ENCODE measurements at regions not wholly inside any gene's neighbourhood (a gene's known extent, or its start where the extent isn't known, plus 50 kb on each side); places are given as distances from the start of the nearest gene placed in this dataset.
"Not testable (repeated sequence)": the region's sequence is repeated elsewhere in the genome, so short reads cannot be mapped to it uniquely, and the experiment has no call there.

DNA sequence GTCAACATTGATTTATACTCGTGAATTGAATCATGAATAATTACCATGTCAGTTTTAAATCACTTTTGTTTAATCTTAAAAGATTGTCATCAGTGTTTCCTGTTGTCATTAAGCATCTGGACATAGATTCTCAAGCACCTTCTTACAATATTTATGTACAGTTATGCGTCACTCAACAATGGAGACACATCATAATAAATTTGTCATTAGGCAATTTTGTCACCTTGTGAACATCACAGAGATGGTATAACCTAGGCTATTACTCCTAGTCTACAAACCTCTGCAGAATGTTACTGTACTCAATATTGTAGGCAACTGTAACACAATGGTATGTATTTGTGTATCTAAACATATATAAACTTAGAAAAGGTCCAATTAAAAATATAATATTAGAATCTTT, 2130.9 kb upstream of the PCDH20 start:
- DNase-seq = no peak

DNA sequence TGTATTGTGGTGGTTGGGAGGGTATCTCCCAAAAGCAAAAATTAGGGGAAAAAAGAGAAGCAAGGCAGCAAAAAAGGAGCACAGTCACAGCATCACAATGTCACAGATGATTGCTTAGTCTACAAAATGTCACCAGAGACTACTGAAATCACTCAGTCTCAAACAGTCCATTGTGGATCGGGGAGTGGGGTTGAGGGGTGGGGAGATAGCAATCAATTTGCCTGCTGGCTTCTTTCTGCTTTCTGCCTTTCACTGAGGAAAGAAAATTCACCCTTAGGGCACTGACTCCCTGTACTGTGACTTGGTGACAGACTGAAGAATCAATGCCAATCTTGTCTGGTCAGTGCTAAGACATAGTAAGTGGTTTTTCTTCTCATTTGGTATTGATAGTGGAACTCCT, 2127.1 kb upstream of the PCDH20 start:
- DNase-seq = no peak

DNA sequence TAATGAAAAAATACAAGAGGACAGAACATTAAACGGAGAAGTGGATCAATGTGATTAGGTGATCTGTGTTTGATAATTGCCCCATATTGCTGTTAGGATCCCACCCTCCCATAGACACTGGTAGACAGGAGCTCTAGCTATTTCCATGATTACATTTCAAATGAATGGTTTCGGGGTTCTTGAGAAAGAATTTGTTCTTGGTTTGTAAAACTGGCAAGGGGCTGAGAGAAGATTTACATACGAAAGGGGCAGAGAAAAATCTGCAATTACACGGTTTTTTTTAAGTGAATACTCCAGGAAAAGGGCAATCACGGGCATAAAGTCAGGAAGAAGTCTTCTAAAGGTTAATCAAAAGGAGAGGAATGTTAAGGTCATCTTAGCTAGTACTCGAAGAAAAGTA, 2125.7 kb upstream of the PCDH20 start:
- DNase-seq = no peak

DNA sequence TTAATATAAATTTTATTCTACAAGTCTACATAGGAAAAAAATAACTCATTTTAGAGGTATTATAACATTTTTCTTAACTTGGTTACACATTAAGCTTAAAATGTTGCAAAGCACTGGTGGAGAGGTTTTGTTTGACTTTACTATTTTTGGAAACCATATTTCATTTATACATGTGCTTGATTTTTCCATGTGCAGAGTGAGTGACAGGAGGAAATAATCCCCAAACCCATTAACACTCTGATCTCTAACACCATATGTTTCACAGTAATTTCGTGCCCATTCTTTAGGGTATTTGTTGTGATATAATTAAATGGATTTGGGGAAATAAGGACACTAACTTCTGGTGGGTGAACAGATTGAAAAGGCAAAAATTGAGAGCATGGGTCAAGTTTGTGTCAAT, 2124.4 kb upstream of the PCDH20 start:
- no peak for DNase-seq

DNA sequence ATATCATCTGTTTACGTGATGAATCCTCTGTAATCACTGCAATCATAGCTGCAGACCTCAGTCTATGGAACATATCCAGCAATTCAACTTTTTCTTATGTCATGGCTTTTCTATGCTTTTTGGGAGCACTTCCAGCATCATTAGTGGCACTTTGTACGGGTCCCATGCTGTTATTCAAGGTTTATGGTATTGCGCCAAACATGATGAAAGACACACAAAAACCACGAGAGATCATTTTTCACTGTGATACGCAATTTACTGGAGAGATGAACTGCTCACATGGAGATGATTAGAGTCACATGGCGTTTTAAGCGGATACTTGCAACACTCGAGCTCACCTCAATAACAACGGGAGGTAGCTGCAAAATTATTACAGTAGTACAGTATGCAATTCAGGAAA, 2101.7 kb upstream of the PCDH20 start:
- peak; percentile 12 to 31 for DNase-seq

DNA sequence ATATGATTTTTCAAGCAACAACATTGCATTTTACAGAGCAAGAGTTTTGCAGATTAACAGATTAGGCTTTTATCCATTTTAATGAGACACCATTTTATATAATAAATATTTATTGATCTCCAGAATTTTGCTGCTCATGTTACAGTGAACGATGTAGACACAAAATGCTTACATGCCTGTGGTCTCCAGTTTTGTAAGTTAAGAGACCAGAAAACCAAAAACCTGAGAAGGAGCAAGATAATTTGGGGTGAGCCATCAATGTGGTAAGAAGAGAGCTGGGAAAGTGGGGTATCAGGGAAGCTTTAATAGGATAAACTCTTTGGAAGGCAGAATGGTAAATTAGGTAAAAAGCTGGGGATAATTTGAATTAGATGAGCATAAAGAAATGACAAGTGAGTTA, 2100.5 kb upstream of the PCDH20 start:
- DNase-seq = no peak

DNA sequence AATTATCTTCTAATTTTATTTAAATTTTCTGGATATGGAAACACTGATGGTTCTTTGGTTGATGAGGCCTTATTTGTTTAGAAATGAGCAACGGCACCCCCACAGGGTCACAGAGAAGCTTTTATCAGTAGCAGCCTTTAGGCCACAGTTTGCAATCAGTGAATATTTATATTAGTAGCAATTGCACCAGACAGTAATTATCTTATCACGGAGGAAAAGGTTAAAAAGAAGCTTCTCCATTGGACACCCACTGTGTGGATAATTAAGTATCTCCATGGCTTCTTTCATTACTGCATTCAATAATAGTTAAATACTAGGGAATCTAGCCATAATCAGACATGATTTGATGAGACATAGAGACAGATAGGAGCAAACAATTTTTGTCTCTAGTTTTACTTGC, 2099.2 kb upstream of the PCDH20 start:
- no peak for DNase-seq

DNA sequence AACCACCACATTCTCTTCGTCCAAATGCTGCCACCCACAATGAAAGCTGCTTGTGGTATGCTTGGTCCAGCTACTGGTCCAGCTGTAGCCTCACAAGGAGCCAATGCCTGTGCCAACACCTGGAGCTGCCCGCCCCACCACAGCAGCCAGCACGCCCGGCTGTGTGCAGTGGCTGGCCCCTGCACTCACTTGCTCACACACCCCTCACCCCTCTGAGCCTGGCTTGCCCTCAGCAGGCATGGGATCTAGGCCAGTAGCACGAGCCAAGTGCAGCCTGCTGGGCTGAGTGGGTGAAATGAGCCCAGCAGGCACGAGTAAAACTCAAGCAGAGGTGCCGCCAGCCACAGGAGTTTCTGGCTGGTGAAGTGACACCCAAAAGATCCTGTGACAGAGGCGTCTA, 2096.4 kb upstream of the PCDH20 start:
- no peak for DNase-seq

DNA sequence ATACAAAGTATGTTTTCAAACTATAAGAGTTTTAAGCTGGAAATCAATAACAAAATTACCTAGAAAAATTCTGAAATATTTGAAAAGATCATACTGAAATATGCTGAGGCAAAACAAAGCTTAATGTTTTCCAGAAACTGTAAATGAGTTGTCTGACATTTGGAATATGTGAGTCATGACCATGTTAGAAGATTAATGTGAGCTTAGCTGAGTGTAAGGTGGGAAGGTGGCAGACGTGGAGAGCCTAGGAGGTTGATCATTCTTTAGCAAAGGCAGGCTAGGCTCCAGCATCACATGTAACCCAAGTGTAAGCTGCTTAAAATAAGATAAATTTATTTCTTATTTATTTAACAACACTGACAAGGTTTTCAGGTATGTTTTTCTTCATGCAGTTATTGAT, 2086.1 kb upstream of the PCDH20 start:
- no peak for DNase-seq

DNA sequence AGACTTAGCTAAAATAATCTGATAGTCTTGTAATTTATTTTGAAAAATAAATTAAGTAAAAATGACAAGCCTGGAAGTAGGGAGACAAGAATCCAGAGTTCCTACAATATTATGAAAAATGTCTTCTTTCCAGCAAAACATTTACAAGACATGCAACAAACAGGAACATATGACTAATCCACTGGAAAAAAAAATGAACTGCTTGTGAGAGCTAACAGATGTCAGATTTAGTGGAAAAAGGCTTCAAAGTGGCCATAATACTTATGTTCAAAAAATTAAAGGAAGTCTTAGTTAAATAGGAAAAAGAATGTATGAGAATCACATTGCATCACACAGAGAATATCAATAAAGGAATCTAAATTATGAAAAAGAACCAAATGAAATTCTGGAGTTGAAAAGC, 2082.0 kb upstream of the PCDH20 start:
- DNase-seq = no peak

DNA sequence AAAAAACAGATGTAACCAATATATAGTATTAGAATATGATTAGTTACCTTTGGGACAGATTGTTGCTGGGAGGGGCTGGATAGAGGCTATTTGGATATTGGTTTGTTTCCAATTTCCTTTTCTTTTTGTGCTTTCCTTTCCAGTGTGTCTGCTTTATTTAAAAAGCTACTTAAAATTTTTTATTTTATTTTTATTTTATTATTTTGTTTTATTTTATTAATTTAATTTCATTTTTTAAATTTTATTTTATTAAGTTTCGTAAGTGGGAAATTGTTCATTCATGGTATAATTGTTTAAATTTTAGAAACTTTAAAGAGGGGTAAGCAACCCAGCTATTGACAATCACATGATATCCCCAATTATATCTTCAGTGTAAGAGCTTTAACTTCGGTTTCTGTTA, 2077.0 kb upstream of the PCDH20 start:
- DNase-seq = no peak

DNA sequence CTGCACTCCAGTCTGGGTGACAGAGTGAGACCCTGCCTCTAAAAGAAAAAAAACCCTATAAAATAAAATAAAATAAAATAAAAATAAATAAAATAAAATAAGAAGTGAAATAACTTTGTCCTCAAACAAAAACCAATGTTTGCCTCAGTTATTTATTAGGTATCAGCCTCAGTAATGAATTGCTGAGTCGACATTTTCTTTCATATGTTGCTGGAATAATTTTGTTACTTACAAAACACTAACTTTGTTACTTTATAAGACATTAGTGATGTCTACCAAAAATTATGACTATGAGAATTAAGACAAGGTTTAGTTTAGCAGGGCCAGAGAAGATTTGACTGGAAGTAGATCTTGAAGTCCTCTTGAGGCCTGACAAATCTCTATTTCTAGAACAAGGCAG, 2074.5 kb upstream of the PCDH20 start:
- DNase-seq = no peak

DNA sequence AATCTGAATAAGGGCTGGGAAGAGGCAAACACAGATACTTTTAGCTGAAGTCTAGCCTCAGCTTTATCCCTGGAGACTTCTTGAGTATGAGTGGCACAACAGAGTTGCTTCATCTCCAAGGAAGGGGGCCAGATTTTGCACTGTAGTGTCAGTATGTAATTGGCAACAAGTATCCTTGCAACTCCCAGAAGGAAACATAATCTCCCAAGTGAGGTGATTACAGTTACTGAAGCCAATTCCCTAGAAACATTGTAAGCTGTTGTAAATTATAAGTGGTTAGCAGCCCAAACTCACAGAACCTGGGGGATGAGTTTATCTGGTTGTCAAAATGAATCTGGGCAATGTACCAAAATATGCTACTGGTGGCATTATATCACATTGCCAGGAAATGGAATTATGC, 2065.7 kb upstream of the PCDH20 start:
- DNase-seq = no peak

DNA sequence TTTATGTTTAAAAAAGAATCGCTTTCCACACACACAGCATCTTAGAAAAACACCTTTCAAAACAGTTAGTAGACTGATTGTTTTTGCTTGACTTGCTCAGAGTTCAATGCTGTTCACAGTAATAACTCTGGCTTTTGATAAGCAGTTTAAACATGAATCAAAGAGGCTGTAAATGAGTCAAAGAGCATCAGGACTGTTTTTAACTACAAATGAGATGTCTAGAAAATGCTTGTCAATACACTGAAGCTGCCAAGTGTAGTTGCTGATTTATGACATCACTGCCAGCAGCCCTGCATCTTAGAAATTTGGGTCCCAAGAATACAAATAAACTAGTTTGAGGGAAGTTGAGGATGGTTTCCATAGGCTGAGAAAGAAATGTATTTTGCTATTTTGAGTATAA, 2057.1 kb upstream of the PCDH20 start:
- DNase-seq = no peak

DNA sequence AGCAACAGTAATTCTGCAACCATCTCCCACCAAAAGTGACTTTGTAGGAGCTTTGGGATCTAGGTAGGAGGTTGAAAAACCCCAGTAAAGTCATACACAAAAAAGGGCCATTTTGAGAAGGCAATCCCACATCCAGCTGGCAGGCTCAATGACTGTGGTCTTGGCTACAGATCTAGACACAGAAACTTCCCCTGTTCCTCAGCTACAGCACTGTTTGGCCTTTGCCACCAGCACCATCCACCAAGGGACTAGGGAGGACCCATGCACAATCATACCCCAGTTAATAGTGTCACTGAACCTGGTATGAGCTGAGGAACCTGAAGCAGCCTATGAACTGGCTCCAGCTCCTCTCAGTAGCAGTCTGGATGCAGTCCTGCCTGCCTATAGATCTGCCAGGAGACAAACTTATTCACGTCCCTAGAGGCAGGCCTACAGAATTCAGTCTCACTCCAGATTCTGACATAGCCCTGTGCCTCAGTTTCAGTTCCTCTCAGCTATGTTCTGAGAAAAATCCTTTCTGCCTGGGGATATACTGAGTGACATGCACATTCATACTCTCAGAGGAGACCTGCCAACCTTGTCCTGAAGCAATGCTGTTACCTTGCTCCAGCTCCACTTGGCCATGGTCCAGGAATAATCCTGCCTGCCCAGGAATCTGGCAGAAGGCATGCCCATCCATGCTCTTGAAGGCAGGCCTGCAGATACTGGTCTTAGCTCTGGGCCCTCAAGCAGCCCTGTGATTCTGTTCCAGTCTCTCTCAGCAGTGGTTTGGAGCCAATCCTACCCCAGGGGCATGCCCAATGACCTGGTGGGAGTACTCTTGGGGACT, 2048.3 kb upstream of the PCDH20 start:
- no peak for DNase-seq

DNA sequence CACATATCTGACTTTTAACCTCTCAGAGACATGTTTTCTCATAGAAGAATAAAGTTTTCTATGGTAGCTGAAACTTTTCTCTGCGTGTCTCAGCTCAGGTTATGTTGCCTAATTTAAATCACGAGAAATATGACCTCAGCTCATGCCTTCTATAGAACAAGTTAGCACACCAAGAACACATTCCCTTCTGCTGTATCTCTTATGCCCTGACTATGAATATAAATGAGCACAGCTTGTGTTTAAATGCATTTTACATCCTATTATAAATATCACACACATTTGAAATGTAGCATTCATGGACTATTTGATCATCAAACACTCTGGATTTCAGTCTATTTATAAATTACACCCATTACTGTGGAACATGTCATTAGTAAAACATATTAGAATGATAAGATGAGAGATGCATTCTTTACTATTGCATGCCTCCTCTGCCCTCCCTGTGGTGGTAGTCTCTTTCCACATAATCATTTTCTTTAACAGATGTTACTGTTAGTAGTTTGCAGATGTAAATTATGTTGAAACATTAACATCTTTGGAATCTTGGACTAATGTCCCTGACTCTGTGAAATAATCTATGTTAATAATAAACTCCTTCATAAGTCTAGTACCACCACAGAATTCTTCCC, 2044.9 kb upstream of the PCDH20 start:
- DNase-seq = no peak

DNA sequence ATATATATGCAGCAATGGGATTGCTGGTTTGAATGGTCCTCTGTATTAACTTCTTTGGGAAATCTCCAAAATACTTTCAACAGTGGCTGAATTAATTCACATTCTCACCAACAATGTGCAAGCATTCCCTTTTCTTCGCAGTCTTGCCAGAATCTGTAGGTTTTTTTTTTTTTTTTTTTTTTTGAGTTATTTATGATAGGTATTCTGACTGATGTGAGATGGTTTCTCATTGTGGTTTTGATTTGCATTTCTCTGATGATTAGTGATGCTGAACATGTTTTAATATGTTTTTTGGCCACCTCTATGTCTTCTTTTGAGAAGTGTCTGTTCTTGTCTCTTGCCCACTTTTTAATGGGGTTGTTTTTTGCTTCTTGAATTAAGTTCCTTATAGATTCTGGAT, 2041.5 kb upstream of the PCDH20 start:
- no peak for DNase-seq

DNA sequence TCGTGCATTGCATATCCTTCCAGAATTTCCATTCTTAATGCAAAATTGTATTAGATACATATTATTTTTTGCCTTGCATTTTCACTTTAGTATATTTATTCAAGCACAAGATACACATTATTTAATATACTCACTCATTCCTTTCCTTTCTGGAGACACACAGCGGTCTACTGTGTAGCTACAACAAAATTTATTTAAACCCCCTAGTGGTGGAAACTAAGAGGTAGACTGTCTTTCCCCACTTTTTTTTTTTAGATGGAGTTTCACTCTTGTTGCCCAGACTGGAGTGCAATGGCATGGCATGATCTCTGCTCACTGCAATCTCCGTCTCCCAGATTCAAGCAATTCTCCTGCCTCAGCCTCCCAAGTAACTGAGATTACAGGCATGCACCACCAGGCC, 2040.3 kb upstream of the PCDH20 start:
- no peak for DNase-seq

DNA sequence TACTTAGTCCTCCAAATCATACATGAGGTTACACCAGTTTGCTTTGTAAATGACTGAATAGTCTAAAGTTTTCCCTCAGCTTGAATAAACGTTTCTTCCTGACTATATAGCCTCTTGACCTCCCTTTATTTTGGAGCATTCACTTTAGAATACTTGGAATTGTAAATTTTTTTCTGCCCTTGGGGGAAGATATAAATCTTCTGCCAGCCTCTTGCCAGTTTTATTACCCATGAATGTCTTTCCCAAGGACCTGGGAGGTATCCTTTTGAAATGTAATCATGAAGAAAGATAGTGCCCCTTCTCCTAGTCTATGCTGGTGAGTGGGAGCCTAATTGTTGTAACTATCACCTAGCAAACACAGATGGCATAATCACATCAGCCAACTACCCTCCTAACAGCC, 2033.9 kb upstream of the PCDH20 start:
- no peak for DNase-seq

DNA sequence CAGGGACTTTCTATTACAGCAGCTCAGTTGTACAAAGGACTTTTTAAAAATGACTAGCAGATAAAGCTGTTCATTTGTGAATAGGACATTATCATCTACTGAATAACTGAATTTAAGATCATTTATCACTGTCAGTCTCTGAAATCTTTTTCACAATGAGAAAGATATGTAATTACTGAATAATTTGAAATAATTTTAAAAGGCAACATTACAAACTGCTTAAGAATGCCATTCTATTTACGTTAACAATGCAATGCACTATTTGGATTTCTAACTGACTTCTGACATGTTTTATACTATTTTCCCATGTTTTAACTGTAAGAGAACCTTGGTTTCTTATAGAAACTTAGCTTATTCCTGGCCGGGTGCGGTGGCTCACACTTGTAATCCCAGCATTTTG, 2033.0 kb upstream of the PCDH20 start:
- no peak for DNase-seq

DNA sequence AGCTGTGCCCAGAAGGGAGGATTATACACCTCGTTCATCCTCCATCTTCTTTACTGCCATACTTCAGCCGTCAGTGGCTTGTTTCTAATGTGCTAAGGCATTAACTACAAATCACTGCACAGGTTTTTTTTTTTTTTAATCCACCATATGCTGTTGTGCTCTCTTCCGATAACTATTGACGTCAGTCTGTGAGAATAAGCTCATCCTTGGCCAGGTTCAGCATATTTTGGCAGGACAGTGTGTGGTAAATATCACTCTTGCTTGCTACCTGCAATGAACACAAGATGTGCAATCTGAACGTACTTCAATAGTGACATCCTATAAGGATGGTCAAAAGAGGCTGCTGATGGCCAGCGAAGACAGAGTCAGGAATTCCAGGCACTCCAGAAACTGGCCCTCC, 2030.7 kb upstream of the PCDH20 start:
- no peak for DNase-seq

DNA sequence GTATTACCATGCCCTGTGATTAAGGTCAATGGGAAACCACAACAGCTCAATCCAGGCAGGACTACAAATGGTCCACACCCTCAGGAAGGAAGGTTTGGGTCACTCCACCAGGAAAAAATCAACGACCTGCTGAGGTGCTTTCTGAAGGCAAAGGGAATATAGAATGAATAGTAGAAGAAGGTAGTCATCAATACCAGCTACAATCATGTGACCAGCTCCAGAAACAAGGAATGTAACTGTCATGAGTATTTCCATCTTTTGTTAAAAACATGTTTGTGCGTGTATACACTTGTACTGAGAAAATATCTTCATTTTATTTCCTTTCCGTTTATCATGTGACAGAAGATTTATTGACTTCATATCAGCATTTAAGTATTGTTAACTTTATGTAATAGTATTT, 2028.6 kb upstream of the PCDH20 start:
- not testable (repeated sequence) for DNase-seq

DNA sequence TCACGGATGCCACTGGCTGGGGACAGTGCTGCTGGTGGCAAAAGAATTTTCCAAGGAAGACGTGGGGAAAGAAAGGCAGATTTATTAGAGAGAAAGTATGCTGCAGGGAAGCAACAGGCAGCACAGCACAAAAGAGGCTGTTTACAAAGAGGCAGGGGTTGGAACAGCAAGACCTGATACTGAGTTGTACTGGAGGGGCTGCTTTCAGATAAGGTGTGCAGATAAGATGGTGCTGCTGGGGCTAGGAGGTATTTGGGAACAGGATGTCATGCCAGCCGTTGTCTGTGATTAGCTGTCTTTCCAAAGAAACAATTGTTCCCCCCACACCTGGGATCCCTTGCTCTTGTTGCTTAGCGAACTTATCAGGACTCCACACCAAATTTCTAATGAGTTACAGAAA, 2023.3 kb upstream of the PCDH20 start:
- no peak for DNase-seq

DNA sequence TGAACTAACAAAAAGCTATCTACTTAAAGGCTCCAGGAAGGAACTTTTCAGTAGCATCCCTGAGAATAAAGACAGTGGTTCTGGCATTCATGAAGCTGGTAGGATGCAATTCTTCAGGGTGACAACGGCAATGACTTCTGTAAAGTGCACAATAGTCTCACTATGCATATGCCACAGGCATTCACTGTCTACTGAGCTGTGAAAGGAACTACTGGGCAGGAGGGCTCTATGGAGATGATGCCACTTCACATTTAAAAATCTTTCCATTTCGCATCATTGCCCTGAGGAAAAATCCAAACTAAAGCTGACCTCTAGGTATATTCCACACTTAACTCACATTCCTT, 2020.6 kb upstream of the PCDH20 start:
- no peak for DNase-seq
